ENCODE measurements at regions not wholly inside any gene's neighbourhood (a gene's known extent, or its start where the extent isn't known, plus 50 kb on each side); places are given as distances from the start of the nearest gene placed in this dataset.

DNA sequence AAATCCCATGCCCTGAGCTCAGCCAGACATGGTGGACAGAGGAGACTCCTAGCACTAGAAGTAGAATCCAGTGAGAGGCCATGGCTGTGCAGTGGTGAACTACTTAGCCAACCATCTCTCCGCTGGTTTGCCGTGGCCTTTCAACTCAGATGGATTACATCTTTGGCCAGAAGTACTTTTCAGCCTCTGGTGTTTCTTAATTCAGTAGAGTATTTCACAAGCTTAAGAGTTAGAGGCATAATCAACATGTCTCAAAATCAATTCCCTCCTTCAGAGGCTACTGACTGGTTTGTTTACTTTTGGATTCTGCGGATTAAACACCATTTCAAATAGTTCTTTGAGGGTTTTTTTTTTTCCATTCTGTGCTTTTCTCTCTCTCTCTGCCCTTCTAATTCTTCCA lies 91.1 kb upstream of the PGRMC2 start:
- TF ChIP-seq POLR2A (IDR thresholded peaks at IDR 0.05) (no peak), CTCF (IDR thresholded peaks at IDR 0.05) (no peak)

All from suprapubic skin (tissue), 3 donors.